Smooth muscle cell (in vitro differentiated cells): ENCODE measurements at regions not wholly inside any gene's neighbourhood (a gene's known extent, or its start where the extent isn't known, plus 50 kb on each side); places are given as distances from the start of the nearest gene placed in this dataset.

Experiments used
- DNase-seq: peaks from one replicate; lab custom pipeline; 2025; ENCODE audit not compliant: unreplicated experiment; lab: John Stamatoyannopoulos, UW
- H2AFZ ChIP-seq: fragments of 200-600 bp; sonication (generic); 2 replicates; pipeline ENCODE4 v1.6.0; 2016; ENCODE audit warnings: antibody characterized with exemption, low read depth, mild to moderate bottlenecking
- H3F3A ChIP-seq: fragments of 200-600 bp; sonication (generic); 2 replicates; pipeline ENCODE4 v1.6.0; 2017; ENCODE audit warnings: antibody characterized with exemption, low read depth
- H3K27ac ChIP-seq: fragments of 200-600 bp; sonication (generic); 2 replicates; pipeline ENCODE4 v1.5.1; 2016; ENCODE audit warnings: low read depth, mild to moderate bottlenecking
- H3K27me3 ChIP-seq: fragments of 200-600 bp; sonication (generic); 2 replicates; pipeline ENCODE4 v1.6.1; 2016; ENCODE audit warnings: low read depth, mild to moderate bottlenecking
- H3K36me3 ChIP-seq: fragments of 200-600 bp; sonication (generic); 2 replicates; pipeline ENCODE4 v1.5.1; 2016; ENCODE audit warnings: low read depth
- H3K4me1 ChIP-seq: fragments of 200-600 bp; sonication (generic); 2 replicates; pipeline ENCODE4 v1.5.1; 2016; ENCODE audit warnings: low read depth
- H3K4me2 ChIP-seq: fragments of 200-600 bp; sonication (generic); 2 replicates; pipeline ENCODE4 v1.6.0; 2016; ENCODE audit warnings: mild to moderate bottlenecking
- H3K4me3 ChIP-seq: fragments of 200-600 bp; sonication (generic); 2 replicates; pipeline ENCODE4 v1.5.1; 2016; ENCODE audit warnings: mild to moderate bottlenecking
- H3K79me2 ChIP-seq: fragments of 200-600 bp; sonication (generic); 2 replicates; pipeline ENCODE4 v1.6.0; 2016; ENCODE audit warnings: low read depth, mild to moderate bottlenecking
- H3K9ac ChIP-seq: fragments of 200-600 bp; sonication (generic); 2 replicates; pipeline ENCODE4 v1.6.0; 2016; ENCODE audit warnings: low read depth
- H3K9me3 ChIP-seq: fragments of 200-600 bp; sonication (generic); replicated peaks from 2 replicates; pipeline ENCODE4 v1.5.1; 2016; ENCODE audit warnings: low read depth
- H4K20me1 ChIP-seq: fragments of 200-600 bp; sonication (generic); 2 replicates; pipeline ENCODE4 v1.6.0; 2016; ENCODE audit warnings: low read depth
- CTCF ChIP-seq: fragments of 200-600 bp; sonication (generic); IDR thresholded peaks from 2 replicates; pipeline ENCODE4 v1.5.1; 2017; ENCODE audit warnings: borderline replicate concordance, mild to moderate bottlenecking, antibody characterized with exemption; ENCODE audit not compliant: insufficient read depth, poor library complexity, severe bottlenecking
- WGBS: methylation state at CpG from one replicate; pipeline ENCODE4 v1.1.7; 2016; ENCODE audit warnings: low lambda C conversion rate; 5-methylcytosine and 5-hydroxymethylcytosine counted together

GRCh38 chr5:60487885-60488442 lies 212.0 kb downstream of the DEPDC1B start:
- Histone ChIP-seq H3K9me3 (no peaks in the 10 kb centered on the region), H3K27me3 (no peaks in the 10 kb centered on the region), H3F3A (no peaks in the 10 kb centered on the region), H3K4me2 (peak overlapping the region; percentile 64), H3K9ac (peak overlapping the region; percentile 7), H3K79me2 (no peaks in the 10 kb centered on the region), H3K4me3 (peak overlapping the region; percentile 22), H3K4me1 (no peaks in the 10 kb centered on the region), H4K20me1 (no peaks in the 10 kb centered on the region), H2AFZ (peak overlapping the region; percentile 86), H3K27ac (peak overlapping the region; percentile 72), H3K36me3 (no peaks in the 10 kb centered on the region)
- WGBS, result 56% methylated on average over 16 of the region's 16 CpGs
- no peak for DNase-seq
- no peak for TF ChIP-seq CTCF

GRCh38 chr5:60487476-60487875 lies 212.5 kb downstream of the DEPDC1B start:
- WGBS, result 37% methylated on average over 2 of the region's 2 CpGs
- Histone ChIP-seq H3K27me3 (no peaks in the 10 kb centered on the region), H4K20me1 (no peaks in the 10 kb centered on the region), H3K4me1 (no peaks in the 10 kb centered on the region), H3K36me3 (no peaks in the 10 kb centered on the region), H2AFZ (peak overlapping the region; percentile 86), H3K79me2 (no peaks in the 10 kb centered on the region), H3F3A (no peaks in the 10 kb centered on the region), H3K27ac (peak overlapping the region; percentile 72), H3K4me2 (peak overlapping the region; percentile 64), H3K4me3 (peak overlapping the region; percentile 22), H3K9ac (no peak overlapping the region), H3K9me3 (no peaks in the 10 kb centered on the region)
- no peak for TF ChIP-seq CTCF
- DNase-seq, result no peak

GRCh38 chr5:60485361-60485760 lies 214.6 kb downstream of the DEPDC1B start:
- TF ChIP-seq CTCF, result no peak
- H3K9me3 ChIP-seq, result no peaks in the 10 kb centered on the region
- no peaks in the 10 kb centered on the region for H3K79me2 ChIP-seq
- no peak overlapping the region for H3K4me2 ChIP-seq
- H2AFZ ChIP-seq, result no peak overlapping the region
- H3K27ac ChIP-seq, result no peak overlapping the region
- no peaks in the 10 kb centered on the region for H3F3A ChIP-seq
- H3K36me3 ChIP-seq, result no peaks in the 10 kb centered on the region
- no peak overlapping the region for H3K9ac ChIP-seq
- H4K20me1 ChIP-seq, result no peaks in the 10 kb centered on the region
- 58% methylated on average over 1 of the region's 1 CpG for WGBS
- H3K4me3 ChIP-seq, result no peak overlapping the region
- no peak for DNase-seq
- no peaks in the 10 kb centered on the region for H3K4me1 ChIP-seq
- H3K27me3 ChIP-seq, result no peaks in the 10 kb centered on the region

- DNase-seq, result no peak
- no peaks in the 10 kb centered on the region for H3K79me2 ChIP-seq
- H3F3A ChIP-seq, result no peaks in the 10 kb centered on the region
- no peaks in the 10 kb centered on the region for H3K36me3 ChIP-seq
- H3K4me1 ChIP-seq, result no peaks in the 10 kb centered on the region
- no peak overlapping the region for H3K27ac ChIP-seq
- H3K4me3 ChIP-seq, result no peak overlapping the region
- no peaks in the 10 kb centered on the region for H3K27me3 ChIP-seq
- no peaks in the 10 kb centered on the region for H3K9me3 ChIP-seq
- TF ChIP-seq CTCF, result no peak
- peak overlapping the region; percentile 11 for H2AFZ ChIP-seq
- no peak overlapping the region for H3K9ac ChIP-seq
- no peaks in the 10 kb centered on the region for H4K20me1 ChIP-seq
- H3K4me2 ChIP-seq, result no peak overlapping the region
Measured at GRCh38 chr5:60483050-60483449, 216.9 kb downstream of the DEPDC1B start.
